A549 (cell line): ENCODE measurements at regions not wholly inside any gene's neighbourhood (a gene's known extent, or its start where the extent isn't known, plus 50 kb on each side); places are given as distances from the start of the nearest gene placed in this dataset.

Experiments
- ATAC-seq, 2 experiments: fragments of 200-7000 bp in 1 of 2; fragments of >200 bp in 1 of 2; cut with Nextera tagmentation in 1 of 2; cut with Tn5 transposase in 1 of 2; 3 replicates each; pipeline versions ENCODE4 v1.8.0 to v1.9.1; 2018 to 2020; ENCODE audit warnings: mild to moderate bottlenecking in 1 of 2, moderate library complexity in 1 of 2
- CTCF ChIA-PET: fragments of 300-600 bp; sonication (Branson Sonifier 250); formaldehyde crosslinking; extraction: SDS; loops from one replicate; lab custom pipeline; 2021; ENCODE audit warnings: antibody characterized with exemption, inconsistent platforms; lab: Yijun Ruan, JAX
- POLR2A ChIA-PET: fragments of 350-600 bp; formaldehyde crosslinking; extraction: SDS; loops from one replicate; lab custom pipeline; 2021; ENCODE audit warnings: antibody characterized with exemption, inconsistent platforms; lab: Yijun Ruan, JAX
- DNase-seq, 2 experiments: peaks; one replicate each; pipeline versions ENCODE4 v3.0.0 to v3.0.0-alpha.2; 2011 to 2016; ENCODE audit warnings: low read depth in 1 of 2, low spot score in 1 of 2
- FAIRE-seq: peaks from 2 replicates; lab custom pipeline; 2011; peaks lifted over from hg19 to GRCh38; lab: Jason Lieb, UNC
- H3K27ac ChIP-seq, 2 experiments: fragments of >200 bp; sonication (Bioruptor Twin); formaldehyde crosslinking; 3 replicates each; pipeline ENCODE4 v1.5.1; 2016 to 2017
- H3K4me1 ChIP-seq: fragments of >200 bp; sonication (Bioruptor Twin); formaldehyde crosslinking; 3 replicates; pipeline ENCODE4 v1.6.1; 2016
- H3K4me2 ChIP-seq: fragments of >200 bp; sonication (Bioruptor Twin); formaldehyde crosslinking; 3 replicates; pipeline ENCODE4 v1.6.1; 2016
- H3K4me3 ChIP-seq: fragments of >200 bp; sonication (Bioruptor Twin); formaldehyde crosslinking; 3 replicates; pipeline ENCODE4 v1.5.1; 2016
- H3K9me3 ChIP-seq: fragments of >200 bp; sonication (Bioruptor Twin); formaldehyde crosslinking; 3 replicates; pipeline ENCODE4 v1.6.1; 2016
- CBX2 ChIP-seq: fragments of 200-600 bp; sonication (generic); IDR thresholded peaks from 2 replicates; pipeline ENCODE4 v1.6.1; 2016; ENCODE audit warnings: low read depth, mild to moderate bottlenecking, borderline replicate concordance
- CBX8 ChIP-seq: fragments of 200-600 bp; sonication (generic); IDR thresholded peaks from 2 replicates; pipeline ENCODE4 v1.6.1; 2016
- CEBPB ChIP-seq, 2 experiments: fragments of >200 bp in 1 of 2; sonication (Bioruptor Twin) in 1 of 2; formaldehyde crosslinking in 1 of 2; IDR thresholded peaks; 2 replicates each; pipeline ENCODE4 v1.6.1; 2012 to 2016
- EHF ChIP-seq: fragments of 250-450 bp; sonication (Bioruptor Pico); IDR thresholded peaks from 2 replicates; pipeline ENCODE4 v1.5.0; 2020; ENCODE audit warnings: mild to moderate bottlenecking
- EHMT2 ChIP-seq: fragments of 200-600 bp; sonication (generic); IDR thresholded peaks from 2 replicates; pipeline ENCODE4 v1.6.1; 2016; ENCODE audit warnings: antibody characterized with exemption, low read depth, mild to moderate bottlenecking, moderate library complexity
- FOSB ChIP-seq: fragments of 250-450 bp; sonication (Bioruptor Pico); IDR thresholded peaks from 2 replicates; pipeline ENCODE4 v1.5.0; 2020; ENCODE audit warnings: mild to moderate bottlenecking, moderate library complexity
- FOXS1 ChIP-seq: fragments of 250-450 bp; sonication (Bioruptor Pico); IDR thresholded peaks from 2 replicates; pipeline ENCODE4 v1.5.0; 2020; ENCODE audit warnings: mild to moderate bottlenecking, moderate library complexity
- HOXB13 ChIP-seq: fragments of 250-450 bp; sonication (Bioruptor Pico); IDR thresholded peaks from 2 replicates; pipeline ENCODE4 v1.5.0; 2020; ENCODE audit warnings: low read depth, mild to moderate bottlenecking, moderate library complexity
- HOXB5 ChIP-seq: fragments of 250-450 bp; sonication (Bioruptor Pico); IDR thresholded peaks from 2 replicates; pipeline ENCODE4 v1.5.0; 2020; ENCODE audit warnings: mild to moderate bottlenecking, moderate library complexity
- JUNB ChIP-seq: fragments of >200 bp; sonication (Bioruptor Twin); formaldehyde crosslinking; IDR thresholded peaks from 2 replicates; pipeline ENCODE4 v1.6.1; 2016
- KDM1A ChIP-seq: fragments of 200-600 bp; sonication (generic); IDR thresholded peaks from 2 replicates; pipeline ENCODE4 v1.6.1; 2016; ENCODE audit warnings: low read depth, mild to moderate bottlenecking
- KDM5A ChIP-seq: fragments of 200-600 bp; sonication (generic); IDR thresholded peaks from 2 replicates; pipeline ENCODE4 v1.6.1; 2016; ENCODE audit warnings: antibody characterized with exemption, mild to moderate bottlenecking
- NFE2L2 ChIP-seq: fragments of 150-350 bp; conservative IDR thresholded peaks from 2 replicates; pipeline ENCODE4 v1.6.1; 2014; ENCODE audit warnings: low read length
- NR3C1 ChIP-seq: fragments of >200 bp; sonication (Bioruptor Twin); formaldehyde crosslinking; IDR thresholded peaks from 3 replicates; pipeline ENCODE4 v1.6.1; 2017
- POLR2A ChIP-seq: IDR thresholded peaks from 2 replicates; pipeline ENCODE4 v1.6.1; 2012; ENCODE audit warnings: mild to moderate bottlenecking, low read length
- POLR2AphosphoS2 ChIP-seq: conservative IDR thresholded peaks from 2 replicates; pipeline ENCODE4 v1.6.1; 2012; ENCODE audit warnings: low read length, improper control_type of control experiment, inconsistent platforms
- RAD21 ChIP-seq, 2 experiments: fragments of >200 bp in 1 of 2; sonication (Bioruptor Twin) in 1 of 2; formaldehyde crosslinking in 1 of 2; IDR thresholded peaks in 1 of 2; conservative IDR thresholded peaks in 1 of 2; 2 replicates in 1 of 2; 3 replicates in 1 of 2; pipeline ENCODE4 v1.6.1; 2012 to 2018; ENCODE audit warnings: inconsistent platforms in 1 of 2
- RARB ChIP-seq: fragments of 250-450 bp; sonication (Bioruptor Pico); IDR thresholded peaks from 2 replicates; pipeline ENCODE4 v1.8.0; 2021; ENCODE audit warnings: mild to moderate bottlenecking, moderate library complexity
- RCOR1 ChIP-seq: fragments of 150-350 bp; IDR thresholded peaks from 2 replicates; pipeline ENCODE4 v1.6.1; 2014; ENCODE audit warnings: antibody characterized with exemption, low read length, low read depth
- RFX5 ChIP-seq: fragments of 450-650 bp; IDR thresholded peaks from 2 replicates; pipeline ENCODE4 v1.7.1; 2014; ENCODE audit warnings: antibody characterized with exemption, mild to moderate bottlenecking, moderate library complexity
- ZSCAN20 ChIP-seq: fragments of 250-450 bp; sonication (Bioruptor Pico); IDR thresholded peaks from 2 replicates; pipeline ENCODE4 v1.8.0; 2022; ENCODE audit warnings: mild to moderate bottlenecking, moderate library complexity
- WGBS: methylation state at CpG from one replicate; pipeline ENCODE4 v1.1.6; 2017; ENCODE audit errors: missing lambda C conversion rate; 5-methylcytosine and 5-hydroxymethylcytosine counted together
- TF ChIP-seq, protein P1 (sequence below): fragments of >200 bp; sonication (Bioruptor Twin); formaldehyde crosslinking; IDR thresholded peaks from 3 replicates; pipeline ENCODE4 v1.5.1; 2016
- TF ChIP-seq, protein P2 (sequence below): fragments of 250-450 bp; sonication (Bioruptor Pico); IDR thresholded peaks from 2 replicates; pipeline ENCODE4 v1.5.0; 2021; ENCODE audit warnings: mild to moderate bottlenecking, moderate library complexity, borderline replicate concordance
- TF ChIP-seq, protein P3 (sequence below): fragments of >200 bp; sonication (Bioruptor Twin); formaldehyde crosslinking; IDR thresholded peaks from 2 replicates; pipeline ENCODE4 v1.6.1; 2016
- TF ChIP-seq, protein P4 (sequence below): IDR thresholded peaks from 2 replicates; pipeline ENCODE4 v1.6.1; 2012
- TF ChIP-seq, protein P5 (sequence below): fragments of 450-650 bp; IDR thresholded peaks from 2 replicates; pipeline ENCODE4 v1.6.1; 2014; ENCODE audit warnings: antibody characterized with exemption

DNA sequence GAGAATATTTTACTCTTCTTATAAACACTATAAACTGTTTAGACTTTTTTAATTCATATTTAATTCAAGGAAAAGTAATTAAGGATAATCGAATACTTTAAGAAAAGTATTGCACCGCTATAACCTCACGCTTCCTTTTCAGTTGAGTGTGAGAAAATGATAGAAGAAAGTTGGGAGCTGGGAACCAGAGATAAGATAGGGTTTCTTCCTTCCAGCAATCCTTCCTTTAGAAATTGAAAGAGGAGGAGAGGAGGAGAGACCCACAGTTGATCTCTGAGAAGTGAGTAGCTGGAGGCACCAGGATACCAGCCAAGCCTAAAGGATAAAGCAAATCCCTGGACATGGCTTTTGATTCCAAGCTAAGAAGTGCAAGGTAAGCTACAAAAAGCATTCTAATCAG lies 242.3 kb upstream of the NOCT start:
- WGBS, result 72% methylated on average over 3 of the region's 3 CpGs
- H3K4me3 ChIP-seq, result no peak overlapping the region
- ChIA-PET CTCF (no interaction called here), POLR2A (no interaction called here)
- H3K27ac ChIP-seq, result no peak overlapping the region
- DNase-seq (no peak), ATAC-seq (no peak), FAIRE-seq (no peak)
- TF ChIP-seq CBX2, result no peak
- no peak for TF ChIP-seq JUNB
- TF ChIP-seq NFE2L2, result no peak
- no peak for TF ChIP-seq POLR2AphosphoS2
- TF ChIP-seq, protein P1, sequence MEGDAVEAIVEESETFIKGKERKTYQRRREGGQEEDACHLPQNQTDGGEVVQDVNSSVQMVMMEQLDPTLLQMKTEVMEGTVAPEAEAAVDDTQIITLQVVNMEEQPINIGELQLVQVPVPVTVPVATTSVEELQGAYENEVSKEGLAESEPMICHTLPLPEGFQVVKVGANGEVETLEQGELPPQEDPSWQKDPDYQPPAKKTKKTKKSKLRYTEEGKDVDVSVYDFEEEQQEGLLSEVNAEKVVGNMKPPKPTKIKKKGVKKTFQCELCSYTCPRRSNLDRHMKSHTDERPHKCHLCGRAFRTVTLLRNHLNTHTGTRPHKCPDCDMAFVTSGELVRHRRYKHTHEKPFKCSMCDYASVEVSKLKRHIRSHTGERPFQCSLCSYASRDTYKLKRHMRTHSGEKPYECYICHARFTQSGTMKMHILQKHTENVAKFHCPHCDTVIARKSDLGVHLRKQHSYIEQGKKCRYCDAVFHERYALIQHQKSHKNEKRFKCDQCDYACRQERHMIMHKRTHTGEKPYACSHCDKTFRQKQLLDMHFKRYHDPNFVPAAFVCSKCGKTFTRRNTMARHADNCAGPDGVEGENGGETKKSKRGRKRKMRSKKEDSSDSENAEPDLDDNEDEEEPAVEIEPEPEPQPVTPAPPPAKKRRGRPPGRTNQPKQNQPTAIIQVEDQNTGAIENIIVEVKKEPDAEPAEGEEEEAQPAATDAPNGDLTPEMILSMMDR, result no peak
- no peaks in the 10 kb centered on the region for H3K9me3 ChIP-seq
- H3K4me1 ChIP-seq, result no peaks in the 10 kb centered on the region
- no peak overlapping the region for H3K4me2 ChIP-seq

DNA sequence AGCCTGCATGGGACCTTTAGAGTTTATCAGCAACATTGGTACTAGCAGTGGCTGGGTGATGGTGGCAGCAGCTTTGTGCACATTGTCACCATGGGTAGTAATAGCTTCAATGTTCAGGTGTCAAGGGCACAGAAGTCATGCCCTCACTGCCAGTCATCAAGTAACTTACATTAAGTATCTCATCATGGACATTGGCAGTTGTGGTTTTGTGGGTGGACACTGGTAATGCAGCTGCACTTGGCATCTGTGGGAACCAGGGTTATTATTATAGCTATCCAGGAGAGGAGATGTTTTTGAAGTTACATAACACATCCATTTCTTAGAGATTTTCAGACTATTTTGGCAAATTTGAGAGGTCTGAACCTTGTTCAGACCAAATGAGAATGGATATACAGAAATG lies 243.2 kb upstream of the NOCT start:
- ChIA-PET POLR2A (no interaction called here), CTCF (no interaction called here)
- FAIRE-seq (no peak), DNase-seq (no peak), ATAC-seq (no peak)
- H3K4me2 ChIP-seq, result no peak overlapping the region
- H3K4me3 ChIP-seq, result no peak overlapping the region
- no peaks in the 10 kb centered on the region for H3K9me3 ChIP-seq
- H3K4me1 ChIP-seq, result no peaks in the 10 kb centered on the region
- no peak overlapping the region for H3K27ac ChIP-seq
- TF ChIP-seq, protein P2, sequence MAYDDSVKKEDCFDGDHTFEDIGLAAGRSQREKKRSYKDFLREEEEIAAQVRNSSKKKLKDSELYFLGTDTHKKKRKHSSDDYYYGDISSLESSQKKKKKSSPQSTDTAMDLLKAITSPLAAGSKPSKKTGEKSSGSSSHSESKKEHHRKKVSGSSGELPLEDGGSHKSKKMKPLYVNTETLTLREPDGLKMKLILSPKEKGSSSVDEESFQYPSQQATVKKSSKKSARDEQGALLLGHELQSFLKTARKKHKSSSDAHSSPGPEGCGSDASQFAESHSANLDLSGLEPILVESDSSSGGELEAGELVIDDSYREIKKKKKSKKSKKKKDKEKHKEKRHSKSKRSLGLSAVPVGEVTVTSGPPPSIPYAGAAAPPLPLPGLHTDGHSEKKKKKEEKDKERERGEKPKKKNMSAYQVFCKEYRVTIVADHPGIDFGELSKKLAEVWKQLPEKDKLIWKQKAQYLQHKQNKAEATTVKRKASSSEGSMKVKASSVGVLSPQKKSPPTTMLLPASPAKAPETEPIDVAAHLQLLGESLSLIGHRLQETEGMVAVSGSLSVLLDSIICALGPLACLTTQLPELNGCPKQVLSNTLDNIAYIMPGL (CRISPR knock-in tag), result no peak
- TF ChIP-seq KDM1A (no peak), ZSCAN20 (CRISPR knock-in tag) (no peak), RAD21 (conservative IDR thresholded peaks at IDR 0.05 in 1 of 2, IDR thresholded peaks at IDR 0.05 in 1 of 2) (no peak)

DNA sequence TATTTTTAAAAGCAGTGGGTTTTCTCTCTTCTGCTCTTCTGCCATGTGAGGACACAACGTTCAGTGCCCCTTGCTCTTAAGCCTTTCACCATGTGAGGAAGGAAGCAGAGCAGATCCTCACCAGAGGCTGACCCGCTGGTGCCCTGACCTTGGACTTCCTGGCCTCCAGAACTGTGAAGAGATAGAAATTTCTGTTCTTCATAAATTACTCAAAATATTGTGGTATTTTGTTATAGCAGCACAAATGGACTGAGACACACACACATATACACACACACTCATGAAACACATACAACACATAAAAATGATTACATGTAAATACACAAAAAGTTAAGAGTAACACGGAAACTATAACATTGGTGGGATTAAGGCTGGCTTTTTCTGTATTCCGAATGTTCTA lies 244.8 kb upstream of the NOCT start:
- no peaks in the 10 kb centered on the region for H3K9me3 ChIP-seq
- ChIA-PET CTCF (no interaction called here), POLR2A (no interaction called here)
- DNase-seq (no peak), FAIRE-seq (no peak), ATAC-seq (no peak)
- no peak overlapping the region for H3K4me2 ChIP-seq
- H3K4me1 ChIP-seq, result no peaks in the 10 kb centered on the region
- TF ChIP-seq FOSB (CRISPR knock-in tag) (no peak), RCOR1 (no peak)
- TF ChIP-seq, protein P3, sequence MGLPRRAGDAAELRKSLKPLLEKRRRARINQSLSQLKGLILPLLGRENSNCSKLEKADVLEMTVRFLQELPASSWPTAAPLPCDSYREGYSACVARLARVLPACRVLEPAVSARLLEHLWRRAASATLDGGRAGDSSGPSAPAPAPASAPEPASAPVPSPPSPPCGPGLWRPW, result no peak
- no peak overlapping the region for H3K27ac ChIP-seq
- H3K4me3 ChIP-seq, result no peak overlapping the region
- WGBS, result 43% methylated on average over 4 of the region's 4 CpGs

DNA sequence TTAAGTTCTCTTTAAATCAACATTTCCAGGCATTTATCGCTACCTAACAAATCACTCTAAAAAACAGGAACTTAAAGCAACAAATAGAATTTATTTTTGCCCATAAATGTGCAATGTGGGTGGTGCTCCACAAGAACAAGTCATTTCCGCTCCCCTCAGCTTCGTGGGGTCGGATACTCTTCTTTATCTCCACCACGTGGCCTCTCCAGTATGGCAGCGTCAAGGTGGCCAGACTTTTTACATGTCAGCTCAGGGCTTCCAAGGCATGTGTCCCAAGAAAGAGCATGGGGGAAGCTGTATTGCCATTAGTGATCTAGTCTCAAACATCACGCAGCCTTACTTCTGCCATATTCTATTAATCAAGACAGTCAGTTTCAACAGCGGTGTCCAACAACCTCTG lies 249.2 kb upstream of the NOCT start:
- no peak overlapping the region for H3K4me3 ChIP-seq
- H3K4me1 ChIP-seq, result no peaks in the 10 kb centered on the region
- FAIRE-seq (no peak), DNase-seq (no peak), ATAC-seq (no peak)
- H3K4me2 ChIP-seq, result no peak overlapping the region
- H3K27ac ChIP-seq, result no peak overlapping the region
- no peaks in the 10 kb centered on the region for H3K9me3 ChIP-seq
- WGBS, result 54% methylated on average over 8 of the region's 8 CpGs
- ChIA-PET CTCF (no interaction called here), POLR2A (no interaction called here)
- TF ChIP-seq, protein P1, result no peak
- TF ChIP-seq HOXB13 (no peak), KDM5A (no peak), NR3C1 (no peak), EHF (CRISPR knock-in tag) (no peak), CBX8 (no peak), ZSCAN20 (CRISPR knock-in tag) (no peak), HOXB5 (no peak), CEBPB (IDR thresholded peaks at IDR 0.05) (no peak), POLR2A (no peak), CBX2 (no peak), RFX5 (no peak), RARB (no peak), FOXS1 (CRISPR knock-in tag) (no peak), EHMT2 (no peak)
- TF ChIP-seq, protein P4, sequence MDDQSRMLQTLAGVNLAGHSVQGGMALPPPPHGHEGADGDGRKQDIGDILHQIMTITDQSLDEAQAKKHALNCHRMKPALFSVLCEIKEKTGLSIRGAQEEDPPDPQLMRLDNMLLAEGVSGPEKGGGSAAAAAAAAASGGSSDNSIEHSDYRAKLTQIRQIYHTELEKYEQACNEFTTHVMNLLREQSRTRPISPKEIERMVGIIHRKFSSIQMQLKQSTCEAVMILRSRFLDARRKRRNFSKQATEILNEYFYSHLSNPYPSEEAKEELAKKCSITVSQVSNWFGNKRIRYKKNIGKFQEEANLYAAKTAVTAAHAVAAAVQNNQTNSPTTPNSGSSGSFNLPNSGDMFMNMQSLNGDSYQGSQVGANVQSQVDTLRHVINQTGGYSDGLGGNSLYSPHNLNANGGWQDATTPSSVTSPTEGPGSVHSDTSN, result no peak
- TF ChIP-seq, protein P5, sequence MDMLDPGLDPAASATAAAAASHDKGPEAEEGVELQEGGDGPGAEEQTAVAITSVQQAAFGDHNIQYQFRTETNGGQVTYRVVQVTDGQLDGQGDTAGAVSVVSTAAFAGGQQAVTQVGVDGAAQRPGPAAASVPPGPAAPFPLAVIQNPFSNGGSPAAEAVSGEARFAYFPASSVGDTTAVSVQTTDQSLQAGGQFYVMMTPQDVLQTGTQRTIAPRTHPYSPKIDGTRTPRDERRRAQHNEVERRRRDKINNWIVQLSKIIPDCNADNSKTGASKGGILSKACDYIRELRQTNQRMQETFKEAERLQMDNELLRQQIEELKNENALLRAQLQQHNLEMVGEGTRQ, result no peak
